Esophagus (tissue), 2 donors: ENCODE measurements at regions not wholly inside any gene's neighbourhood (a gene's known extent, or its start where the extent isn't known, plus 50 kb on each side); places are given as distances from the start of the nearest gene placed in this dataset.

Experiments used
- H3K27ac ChIP-seq, 2 donors: one replicate each; pipeline ENCODE4 v1.5.1; 2013; ENCODE audit warnings: low read depth in 2 of 2, mild to moderate bottlenecking in 2 of 2, inconsistent platforms in 1 of 2, low read length in 1 of 2, moderate library complexity in 1 of 2
- H3K27me3 ChIP-seq, 2 donors: one replicate each; pipeline ENCODE4 v1.6.1; 2013; ENCODE audit warnings: low read length in 2 of 2, control low read depth in 1 of 2, mild to moderate bottlenecking in 1 of 2; ENCODE audit not compliant: insufficient read depth in 2 of 2, control insufficient read depth in 1 of 2
- H3K36me3 ChIP-seq, 2 donors: one replicate each; pipeline ENCODE4 v1.6.1; 2013; ENCODE audit warnings: low read length in 1 of 2; ENCODE audit not compliant: control insufficient read depth in 2 of 2, insufficient read depth in 2 of 2
- H3K4me1 ChIP-seq, 2 donors: one replicate each; pipeline ENCODE4 v1.6.1; 2013; ENCODE audit warnings: low read length in 1 of 2; ENCODE audit not compliant: control insufficient read depth in 2 of 2, insufficient read depth in 2 of 2
- H3K4me3 ChIP-seq, 2 donors: one replicate each; pipeline ENCODE4 v1.5.1; 2013; ENCODE audit warnings: low read length in 2 of 2, mild to moderate bottlenecking in 2 of 2, low read depth in 1 of 2, moderate library complexity in 1 of 2
- H3K9me3 ChIP-seq, 2 donors: one replicate each; pipeline ENCODE4 v1.6.1; 2013; ENCODE audit warnings: mild to moderate bottlenecking in 2 of 2, low read depth in 1 of 2, low read length in 1 of 2, moderate library complexity in 1 of 2; ENCODE audit not compliant: control insufficient read depth in 2 of 2, insufficient read depth in 1 of 2
- WGBS, 2 donors: extraction: QIAGEN DNeasy Blood & Tissue Kit; methylation state at CpG; one replicate each; pipeline ENCODE4 v1.1.7; 2013; 5-methylcytosine and 5-hydroxymethylcytosine counted together
- donor health status: healthy with polysubstance abuse.
- donor health status: Bipolar disorder and iron deficiency.

GRCh38 chr4:132918096-132918495 is 231.0 kb upstream of the PCDH10 start:
- Histone ChIP-seq H3K4me3 (no peak overlapping the region), H3K36me3 (no peaks in the 10 kb centered on the region), H3K27me3 (no peaks in the 10 kb centered on the region), H3K9me3 (no peaks in the 10 kb centered on the region), H3K27ac (no peak overlapping the region), H3K4me1 (no peaks in the 10 kb centered on the region)
- 84 to 100% methylated on average over 1 of the region's 1 CpG for WGBS, 2 donors

- Histone ChIP-seq H3K27ac (no peak overlapping the region), H3K9me3 (no peaks in the 10 kb centered on the region), H3K27me3 (no peaks in the 10 kb centered on the region), H3K36me3 (no peaks in the 10 kb centered on the region), H3K4me1 (no peaks in the 10 kb centered on the region), H3K4me3 (no peak overlapping the region)
- WGBS, 2 donors: 37 to 51% methylated on average over 3 of the region's 3 CpGs
Measured at GRCh38 chr4:132923516-132923915, 225.6 kb upstream of the PCDH10 start.

- 38 to 43% methylated on average over 2 of the region's 2 CpGs for WGBS, 2 donors
- no peak overlapping the region for H3K4me3 ChIP-seq
- H3K27me3 ChIP-seq: no peaks in the 10 kb centered on the region
Measured at GRCh38 chr4:132934911-132935310, 214.2 kb upstream of the PCDH10 start.

GRCh38 chr4:132955146-132955545 is 193.9 kb upstream of the PCDH10 start:
- Histone ChIP-seq H3K27me3 (no peaks in the 10 kb centered on the region), H3K36me3 (no peaks in the 10 kb centered on the region), H3K27ac (no peak overlapping the region), H3K4me1 (no peaks in the 10 kb centered on the region), H3K9me3 (peaks cover 10 to 12% of the 10 kb centered on the region in 2 donors), H3K4me3 (no peak overlapping the region)

More at GRCh38 chr4:132934911-132935310, 214.2 kb upstream of the PCDH10 start:
- Histone ChIP-seq H3K9me3 (peaks cover 0 to 9% of the 10 kb centered on the region in 2 donors), H3K27ac (no peak overlapping the region), H3K4me1 (no peaks in the 10 kb centered on the region), H3K36me3 (no peaks in the 10 kb centered on the region)

GRCh38 chr4:132956962-132957361 is 192.1 kb upstream of the PCDH10 start:
- H3K4me3 ChIP-seq: no peak overlapping the region
- peaks cover 12 to 15% of the 10 kb centered on the region in 2 donors for H3K9me3 ChIP-seq
- no peaks in the 10 kb centered on the region for H3K36me3 ChIP-seq
- no peaks in the 10 kb centered on the region for H3K27me3 ChIP-seq
- no peaks in the 10 kb centered on the region for H3K4me1 ChIP-seq
- no peak overlapping the region for H3K27ac ChIP-seq
- 86 to 94% methylated on average over 2 of the region's 2 CpGs for WGBS, 2 donors

GRCh38 chr4:132958457-132959263 is 190.4 kb upstream of the PCDH10 start:
- H3K27ac ChIP-seq: no peak overlapping the region
- no peaks in the 10 kb centered on the region for H3K4me1 ChIP-seq
- no peak overlapping the region for H3K4me3 ChIP-seq

GRCh38 chr4:132981611-132982010 is 167.5 kb upstream of the PCDH10 start:
- no peak overlapping the region for H3K27ac ChIP-seq
- WGBS, 2 donors: 75 to 91% methylated on average over 1 of the region's 1 CpG
- H3K36me3 ChIP-seq: no peaks in the 10 kb centered on the region
- H3K4me1 ChIP-seq: no peaks in the 10 kb centered on the region
- H3K9me3 ChIP-seq: no peaks in the 10 kb centered on the region
- H3K27me3 ChIP-seq: no peaks in the 10 kb centered on the region
- H3K4me3 ChIP-seq: no peak overlapping the region

More at GRCh38 chr4:132958457-132959263, 190.4 kb upstream of the PCDH10 start:
- WGBS, 2 donors: 89 to 91% methylated on average over 8 of the region's 8 CpGs
- H3K36me3 ChIP-seq: no peaks in the 10 kb centered on the region
- peaks cover 12 to 15% of the 10 kb centered on the region in 2 donors for H3K9me3 ChIP-seq
- H3K27me3 ChIP-seq: no peaks in the 10 kb centered on the region

GRCh38 chr4:132982151-132982550 is 166.9 kb upstream of the PCDH10 start:
- Histone ChIP-seq H3K4me3 (no peak overlapping the region), H3K9me3 (no peaks in the 10 kb centered on the region), H3K27ac (no peak overlapping the region), H3K36me3 (no peaks in the 10 kb centered on the region), H3K27me3 (no peaks in the 10 kb centered on the region), H3K4me1 (no peaks in the 10 kb centered on the region)

- H3K4me1 ChIP-seq: no peaks in the 10 kb centered on the region
Measured at GRCh38 chr4:132991111-132991510, 158.0 kb upstream of the PCDH10 start.

GRCh38 chr4:132992686-132993085 is 156.4 kb upstream of the PCDH10 start:
- no peaks in the 10 kb centered on the region for H3K4me1 ChIP-seq
- H3K4me3 ChIP-seq: no peak overlapping the region
- no peaks in the 10 kb centered on the region for H3K27me3 ChIP-seq
- H3K9me3 ChIP-seq: no peaks in the 10 kb centered on the region
- H3K27ac ChIP-seq: no peak overlapping the region
- H3K36me3 ChIP-seq: no peaks in the 10 kb centered on the region
- WGBS, 2 donors: 44 to 53% methylated on average over 2 of the region's 2 CpGs

More at GRCh38 chr4:132991111-132991510, 158.0 kb upstream of the PCDH10 start:
- Histone ChIP-seq H3K27me3 (no peaks in the 10 kb centered on the region), H3K36me3 (no peaks in the 10 kb centered on the region), H3K4me3 (no peak overlapping the region), H3K27ac (no peak overlapping the region), H3K9me3 (no peaks in the 10 kb centered on the region)
